ENCODE measurements at regions not wholly inside any gene's neighbourhood (a gene's known extent, or its start where the extent isn't known, plus 50 kb on each side); places are given as distances from the start of the nearest gene placed in this dataset.

DNA sequence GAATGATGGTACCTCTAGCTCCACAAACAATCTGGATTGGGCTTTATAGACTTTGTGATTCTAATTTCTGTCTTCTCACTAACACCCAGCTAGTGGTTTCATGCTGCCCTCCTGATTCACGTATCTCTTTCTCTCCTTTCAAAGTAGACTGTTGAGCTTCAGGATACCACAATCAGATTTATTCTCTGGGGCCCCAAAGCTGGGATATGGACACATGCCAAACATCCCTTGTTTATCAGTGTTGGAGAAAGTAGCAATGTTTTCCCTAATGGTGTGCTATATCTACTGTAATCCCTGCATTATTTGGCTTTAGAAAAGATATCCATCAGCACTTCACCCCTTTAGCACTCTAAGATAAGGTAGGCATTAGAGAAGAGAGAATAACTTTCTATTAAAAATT is 361.0 kb downstream of the FGF10 start:
- TF ChIP-seq, protein P1, sequence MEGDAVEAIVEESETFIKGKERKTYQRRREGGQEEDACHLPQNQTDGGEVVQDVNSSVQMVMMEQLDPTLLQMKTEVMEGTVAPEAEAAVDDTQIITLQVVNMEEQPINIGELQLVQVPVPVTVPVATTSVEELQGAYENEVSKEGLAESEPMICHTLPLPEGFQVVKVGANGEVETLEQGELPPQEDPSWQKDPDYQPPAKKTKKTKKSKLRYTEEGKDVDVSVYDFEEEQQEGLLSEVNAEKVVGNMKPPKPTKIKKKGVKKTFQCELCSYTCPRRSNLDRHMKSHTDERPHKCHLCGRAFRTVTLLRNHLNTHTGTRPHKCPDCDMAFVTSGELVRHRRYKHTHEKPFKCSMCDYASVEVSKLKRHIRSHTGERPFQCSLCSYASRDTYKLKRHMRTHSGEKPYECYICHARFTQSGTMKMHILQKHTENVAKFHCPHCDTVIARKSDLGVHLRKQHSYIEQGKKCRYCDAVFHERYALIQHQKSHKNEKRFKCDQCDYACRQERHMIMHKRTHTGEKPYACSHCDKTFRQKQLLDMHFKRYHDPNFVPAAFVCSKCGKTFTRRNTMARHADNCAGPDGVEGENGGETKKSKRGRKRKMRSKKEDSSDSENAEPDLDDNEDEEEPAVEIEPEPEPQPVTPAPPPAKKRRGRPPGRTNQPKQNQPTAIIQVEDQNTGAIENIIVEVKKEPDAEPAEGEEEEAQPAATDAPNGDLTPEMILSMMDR (IDR thresholded peaks at IDR 0.05; ENCODE audit: control insufficient read depth, insufficient read depth, low read depth, low read length, missing control alignments), result no peak
- H3K4me3 ChIP-seq (ENCODE audit: control insufficient read depth, low read depth, low read length), result no peak overlapping the region
- DNase-seq (ENCODE audit: low read depth), result no peak

DNA sequence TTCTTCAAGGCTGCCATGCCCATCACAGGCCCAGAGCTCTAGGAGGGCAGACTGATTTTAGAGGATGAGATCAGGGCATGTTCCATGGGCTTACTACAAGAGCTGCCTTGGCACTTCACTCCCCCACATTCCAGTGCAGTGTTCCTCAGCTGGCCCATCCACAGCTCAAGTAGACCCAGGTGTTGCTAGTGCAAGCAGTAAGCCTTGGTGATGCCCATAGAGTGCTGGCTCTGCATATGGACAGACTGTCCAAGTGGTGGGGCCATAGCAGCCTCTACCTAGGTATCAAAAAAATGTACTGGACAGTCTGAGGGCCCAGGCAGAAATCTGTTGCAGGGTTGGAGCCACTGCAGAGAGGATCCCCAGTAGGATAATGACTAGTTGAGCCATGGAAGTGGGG is 366.6 kb downstream of the FGF10 start:
- no peak for DNase-seq (ENCODE audit: low read depth)
- no peak overlapping the region for H3K4me3 ChIP-seq (ENCODE audit: control insufficient read depth, low read depth, low read length)
- TF ChIP-seq, protein P1 (IDR thresholded peaks at IDR 0.05; ENCODE audit: control insufficient read depth, insufficient read depth, low read depth, low read length, missing control alignments), result no peak

DNA sequence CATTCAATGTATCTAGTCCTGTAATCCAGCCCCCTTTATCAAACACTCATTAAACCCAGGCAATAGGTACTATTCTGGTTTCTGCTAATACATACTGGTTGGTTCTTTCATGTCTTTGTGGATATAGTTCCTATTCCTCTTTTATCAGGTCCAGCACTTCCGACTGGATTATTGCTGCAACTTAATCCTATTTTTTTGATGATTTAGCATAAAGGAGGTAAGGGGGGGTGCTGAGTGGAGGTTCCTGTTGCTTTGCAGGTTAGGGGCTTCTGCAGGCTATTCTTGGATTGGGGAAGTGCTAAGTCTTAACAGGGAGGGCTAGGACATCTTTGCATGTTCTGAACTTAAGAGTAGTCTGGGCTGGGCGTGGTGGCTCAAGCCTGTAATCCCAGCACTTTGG is 377.7 kb downstream of the FGF10 start:
- TF ChIP-seq, protein P1 (IDR thresholded peaks at IDR 0.05; ENCODE audit: control insufficient read depth, insufficient read depth, low read depth, low read length, missing control alignments), result no peak
- no peak overlapping the region for H3K4me3 ChIP-seq (ENCODE audit: control insufficient read depth, low read depth, low read length)
- DNase-seq (ENCODE audit: low read depth), result no peak

DNA sequence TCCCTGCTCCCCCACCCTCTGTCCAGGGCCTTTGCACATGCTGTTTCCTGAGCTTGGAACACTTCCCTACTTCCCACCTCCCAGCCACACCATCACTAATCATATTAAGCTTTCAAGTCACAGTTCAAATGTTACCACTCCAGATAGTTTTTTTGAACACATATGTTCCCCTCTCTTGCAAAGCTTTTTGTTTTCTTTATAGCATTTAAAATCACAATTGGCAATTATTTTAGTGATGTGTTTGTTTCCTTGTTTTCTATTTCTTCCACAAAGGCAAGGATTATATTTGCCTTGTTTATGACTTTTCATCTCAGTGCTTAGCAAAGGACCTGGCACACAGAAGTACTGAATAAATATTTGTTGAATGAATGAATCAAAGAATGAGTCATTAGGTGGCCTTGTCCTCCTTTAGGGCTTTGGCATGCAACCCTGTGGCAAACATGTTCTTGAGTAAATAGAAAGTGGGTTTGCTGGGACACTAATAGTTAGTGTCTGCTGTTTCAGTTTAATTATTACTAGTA is 386.8 kb downstream of the FGF10 start:
- no peak for DNase-seq (ENCODE audit: low read depth)
- TF ChIP-seq, protein P1 (IDR thresholded peaks at IDR 0.05; ENCODE audit: control insufficient read depth, insufficient read depth, low read depth, low read length, missing control alignments), result no peak
- no peak overlapping the region for H3K4me3 ChIP-seq (ENCODE audit: control insufficient read depth, low read depth, low read length)

DNA sequence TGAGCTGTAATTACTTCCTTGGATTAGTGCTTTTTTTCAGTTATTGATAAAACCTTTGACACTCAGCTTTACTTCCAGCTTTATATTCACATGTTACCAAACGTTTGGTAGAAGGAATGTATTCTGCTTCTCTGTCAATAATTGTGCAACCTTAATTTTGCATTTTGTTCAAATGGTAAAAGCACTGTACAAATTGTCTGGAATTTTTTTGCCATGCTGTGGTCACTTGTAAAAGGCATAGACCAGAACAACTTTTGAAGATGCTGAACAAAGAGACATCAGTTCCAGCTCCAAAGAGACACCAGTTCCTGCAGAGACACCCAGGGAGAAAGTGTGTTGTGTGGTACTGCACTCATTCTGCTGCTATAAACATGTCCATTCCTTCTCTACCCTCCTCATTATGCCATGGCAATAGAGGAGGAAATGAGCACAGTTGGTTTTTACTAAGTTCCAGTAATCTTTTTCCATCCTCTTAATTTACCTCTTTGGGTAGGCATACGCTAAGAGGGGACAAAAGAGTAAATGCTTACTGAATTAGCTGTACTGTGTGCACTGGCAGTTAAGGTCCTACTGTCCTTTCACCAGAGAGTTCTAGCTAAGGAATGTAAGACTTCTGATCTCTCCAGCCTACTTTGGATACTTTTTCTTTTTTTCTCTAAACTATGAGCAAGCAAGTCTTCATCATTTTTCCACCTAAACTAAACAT is 387.4 kb downstream of the FGF10 start:
- H3K4me3 ChIP-seq (ENCODE audit: control insufficient read depth, low read depth, low read length), result no peak overlapping the region
- DNase-seq (ENCODE audit: low read depth), result no peak
- TF ChIP-seq, protein P1 (IDR thresholded peaks at IDR 0.05; ENCODE audit: control insufficient read depth, insufficient read depth, low read depth, low read length, missing control alignments), result no peak

DNA sequence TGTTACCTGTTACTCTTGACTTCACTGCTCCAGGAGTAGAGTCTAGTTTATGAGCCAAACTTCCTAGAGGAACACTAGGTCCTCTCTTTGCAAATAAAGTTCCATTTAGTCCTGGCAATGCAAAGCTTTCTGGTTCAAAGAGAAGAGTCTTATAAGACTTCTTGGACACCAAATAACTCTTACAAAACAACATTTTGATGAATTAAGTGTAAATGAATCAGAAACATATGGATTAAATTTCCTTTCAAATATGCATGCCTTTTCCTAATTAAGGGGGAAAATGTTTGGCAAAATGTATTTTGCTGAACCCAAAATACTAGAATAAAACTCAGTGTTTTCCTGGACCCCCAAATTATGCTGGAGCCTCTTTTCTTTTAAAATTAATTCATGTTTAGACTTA is 388.0 kb downstream of the FGF10 start:
- H3K4me3 ChIP-seq (ENCODE audit: control insufficient read depth, low read depth, low read length), result no peak overlapping the region
- TF ChIP-seq, protein P1 (IDR thresholded peaks at IDR 0.05; ENCODE audit: control insufficient read depth, insufficient read depth, low read depth, low read length, missing control alignments), result no peak
- no peak for DNase-seq (ENCODE audit: low read depth)

Data from AG09309 (cell line).